Testis (tissue), 2 donors: ENCODE measurements at regions not wholly inside any gene's neighbourhood (a gene's known extent, or its start where the extent isn't known, plus 50 kb on each side); places are given as distances from the start of the nearest gene placed in this dataset.

ENCODE experiments used
- POLR2A ChIP-seq: fragments of 450-650 bp; IDR thresholded peaks from one replicate; pipeline ENCODE4 v1.6.1; 2017; ENCODE audit warnings: antibody characterized with exemption, mild to moderate bottlenecking, moderate library complexity
- TF ChIP-seq, protein P1 (sequence below), 3 experiments: fragments of 450-650 bp in 2 of 3; fragments of 200-600 bp in 1 of 3; sonication (generic) in 1 of 3; IDR thresholded peaks; one replicate each; pipeline ENCODE4 v1.5.1; 2016 to 2019; ENCODE audit warnings: antibody characterized with exemption in 3 of 3, mild to moderate bottlenecking in 2 of 3, moderate library complexity in 1 of 3

GRCh38 chr13:44107357-44108121, 227.8 kb downstream of the LACC1 start:
- TF ChIP-seq, protein P1, sequence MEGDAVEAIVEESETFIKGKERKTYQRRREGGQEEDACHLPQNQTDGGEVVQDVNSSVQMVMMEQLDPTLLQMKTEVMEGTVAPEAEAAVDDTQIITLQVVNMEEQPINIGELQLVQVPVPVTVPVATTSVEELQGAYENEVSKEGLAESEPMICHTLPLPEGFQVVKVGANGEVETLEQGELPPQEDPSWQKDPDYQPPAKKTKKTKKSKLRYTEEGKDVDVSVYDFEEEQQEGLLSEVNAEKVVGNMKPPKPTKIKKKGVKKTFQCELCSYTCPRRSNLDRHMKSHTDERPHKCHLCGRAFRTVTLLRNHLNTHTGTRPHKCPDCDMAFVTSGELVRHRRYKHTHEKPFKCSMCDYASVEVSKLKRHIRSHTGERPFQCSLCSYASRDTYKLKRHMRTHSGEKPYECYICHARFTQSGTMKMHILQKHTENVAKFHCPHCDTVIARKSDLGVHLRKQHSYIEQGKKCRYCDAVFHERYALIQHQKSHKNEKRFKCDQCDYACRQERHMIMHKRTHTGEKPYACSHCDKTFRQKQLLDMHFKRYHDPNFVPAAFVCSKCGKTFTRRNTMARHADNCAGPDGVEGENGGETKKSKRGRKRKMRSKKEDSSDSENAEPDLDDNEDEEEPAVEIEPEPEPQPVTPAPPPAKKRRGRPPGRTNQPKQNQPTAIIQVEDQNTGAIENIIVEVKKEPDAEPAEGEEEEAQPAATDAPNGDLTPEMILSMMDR (IDR thresholded peaks at IDR 0.05): no peak
- TF ChIP-seq POLR2A: no peak
